GM20000 (cell line): ENCODE measurements at regions not wholly inside any gene's neighbourhood (a gene's known extent, or its start where the extent isn't known, plus 50 kb on each side); places are given as distances from the start of the nearest gene placed in this dataset.

Source experiments
- DNase-seq: peaks from one replicate; pipeline ENCODE4 v3.0.0; 2012; ENCODE audit warnings: low spot score
- CTCF ChIP-seq: IDR thresholded peaks from 2 replicates; pipeline ENCODE4 v1.5.1; 2012; ENCODE audit warnings: mild to moderate bottlenecking, control low read depth; ENCODE audit errors: extremely low read depth, missing control alignments

GRCh38 chr3:194256040-194256945, 94.8 kb downstream of the CPN2 start:
- no peak for DNase-seq
- no peak for TF ChIP-seq CTCF

GRCh38 chr3:194257151-194257621, 93.9 kb downstream of the CPN2 start:
- DNase-seq = no peak
- no peak for TF ChIP-seq CTCF

GRCh38 chr3:194257916-194258668, 93.0 kb downstream of the CPN2 start:
- DNase-seq = no peak
- no peak for TF ChIP-seq CTCF

- TF ChIP-seq CTCF = no peak
- no peak for DNase-seq
Measured at GRCh38 chr3:194259982-194260766, 91.0 kb downstream of the CPN2 start.

GRCh38 chr3:194261581-194262063, 89.5 kb downstream of the CPN2 start:
- TF ChIP-seq CTCF = no peak
- no peak for DNase-seq

GRCh38 chr3:194262176-194262924, 88.8 kb downstream of the CPN2 start:
- no peak for TF ChIP-seq CTCF
- no peak for DNase-seq
